ENCODE measurements at regions not wholly inside any gene's neighbourhood (a gene's known extent, or its start where the extent isn't known, plus 50 kb on each side); places are given as distances from the start of the nearest gene placed in this dataset.
"Not testable (repeated sequence)": the region's sequence is repeated elsewhere in the genome, so short reads cannot be mapped to it uniquely, and the experiment has no call there.

GRCh38 chr19:30288911-30289310, 83.3 kb upstream of the ZNF536 start:
- Histone ChIP-seq H3K79me2 (ENCODE audit: low read depth) (no peaks in the 10 kb centered on the region), H2AFZ (no peak overlapping the region), H3K36me3 (ENCODE audit: low read depth) (no peaks in the 10 kb centered on the region), H3K27ac (no peak overlapping the region), H3K27me3 (ENCODE audit: insufficient read depth, low read depth) (peaks cover 32% of the 10 kb centered on the region), H3K9me2 (ENCODE audit: insufficient read depth) (no peaks in the 10 kb centered on the region), H3F3A (ENCODE audit: insufficient read depth, low read depth) (no peaks in the 10 kb centered on the region), H3K4me3 (no peak overlapping the region), H3K4me1 (replicated peaks; ENCODE audit: insufficient read depth) (no peaks in the 10 kb centered on the region), H3K9me3 (ENCODE audit: insufficient read depth, low read depth) (no peaks in the 10 kb centered on the region), H4K20me1 (ENCODE audit: insufficient read depth) (no peaks in the 10 kb centered on the region), H3K4me2 (no peak overlapping the region)
- intact Hi-C loops (cut with micrococcal nuclease; ENCODE audit: unreplicated experiment) = no loop called here
- DNase-seq = no peak
- POLR2A ChIA-PET (ENCODE audit: unreplicated experiment) = no interaction called here
- TF ChIP-seq CTCF (conservative IDR thresholded peaks at IDR 0.05) (no peak), EZH2 (IDR thresholded peaks at IDR 0.05; ENCODE audit: low read depth) (no peak)
- no TSS peak for BruUV-seq (replicated peaks)
- CTCF ChIA-PET = no interaction called here

GRCh38 chr19:30289336-30289735, 82.8 kb upstream of the ZNF536 start:
- Histone ChIP-seq H3K4me1 (replicated peaks; ENCODE audit: insufficient read depth) (no peaks in the 10 kb centered on the region), H4K20me1 (ENCODE audit: insufficient read depth) (no peaks in the 10 kb centered on the region), H3K4me2 (no peak overlapping the region), H3K27me3 (ENCODE audit: insufficient read depth, low read depth) (peaks cover 32% of the 10 kb centered on the region), H3K79me2 (ENCODE audit: low read depth) (no peaks in the 10 kb centered on the region), H3K9me3 (ENCODE audit: insufficient read depth, low read depth) (no peaks in the 10 kb centered on the region), H3K36me3 (ENCODE audit: low read depth) (no peaks in the 10 kb centered on the region), H3K9me2 (ENCODE audit: insufficient read depth) (no peaks in the 10 kb centered on the region), H3K27ac (no peak overlapping the region), H3F3A (ENCODE audit: insufficient read depth, low read depth) (no peaks in the 10 kb centered on the region), H2AFZ (no peak overlapping the region), H3K4me3 (no peak overlapping the region)
- POLR2A ChIA-PET (ENCODE audit: unreplicated experiment) = no interaction called here
- no TSS peak for BruUV-seq (replicated peaks)
- TF ChIP-seq EZH2 (IDR thresholded peaks at IDR 0.05; ENCODE audit: low read depth) (no peak), CTCF (conservative IDR thresholded peaks at IDR 0.05) (no peak)
- DNase-seq = no peak
- intact Hi-C loops (cut with micrococcal nuclease; ENCODE audit: unreplicated experiment) = no loop called here
- CTCF ChIA-PET = no interaction called here

DNA sequence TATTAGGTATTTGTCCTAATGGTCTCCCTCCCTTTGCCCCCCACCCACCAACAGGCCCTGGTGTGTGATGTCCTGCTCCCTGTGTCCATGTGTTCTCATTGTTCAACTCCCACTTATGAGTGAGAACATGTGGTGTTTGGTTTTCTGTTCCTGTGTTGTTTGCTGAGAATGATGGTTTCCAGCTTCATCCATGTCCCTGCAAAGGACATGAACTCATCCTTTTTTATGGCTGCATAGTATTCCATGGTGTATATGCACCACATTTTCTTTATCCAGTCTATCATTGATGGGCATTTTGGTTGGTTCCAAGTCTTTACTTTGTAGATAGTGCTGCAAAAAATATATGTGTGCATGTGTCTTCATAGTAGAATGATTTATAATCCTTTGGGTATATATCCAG, 81.4 kb upstream of the ZNF536 start:
- BruUV-seq (replicated peaks); H3K4me3 ChIP-seq; POLR2A ChIA-PET (ENCODE audit: unreplicated experiment); H3K79me2 ChIP-seq (ENCODE audit: low read depth); H3K9me2 ChIP-seq (ENCODE audit: insufficient read depth); CTCF ChIA-PET; H3K4me2 ChIP-seq; H2AFZ ChIP-seq; H3F3A ChIP-seq (ENCODE audit: insufficient read depth, low read depth); H4K20me1 ChIP-seq (ENCODE audit: insufficient read depth); H3K4me1 ChIP-seq (replicated peaks; ENCODE audit: insufficient read depth); H3K36me3 ChIP-seq (ENCODE audit: low read depth); H3K9me3 ChIP-seq (ENCODE audit: insufficient read depth, low read depth); H3K27ac ChIP-seq; DNase-seq: not testable (repeated sequence)
- peaks cover 24% of the 10 kb centered on the region for H3K27me3 ChIP-seq (ENCODE audit: insufficient read depth, low read depth)
- intact Hi-C loops (cut with micrococcal nuclease; ENCODE audit: unreplicated experiment) = loop anchor here (10.0 kb wide), 1 partner anchor 406 kb away; no protein-coding TSS in a partner anchor

DNA sequence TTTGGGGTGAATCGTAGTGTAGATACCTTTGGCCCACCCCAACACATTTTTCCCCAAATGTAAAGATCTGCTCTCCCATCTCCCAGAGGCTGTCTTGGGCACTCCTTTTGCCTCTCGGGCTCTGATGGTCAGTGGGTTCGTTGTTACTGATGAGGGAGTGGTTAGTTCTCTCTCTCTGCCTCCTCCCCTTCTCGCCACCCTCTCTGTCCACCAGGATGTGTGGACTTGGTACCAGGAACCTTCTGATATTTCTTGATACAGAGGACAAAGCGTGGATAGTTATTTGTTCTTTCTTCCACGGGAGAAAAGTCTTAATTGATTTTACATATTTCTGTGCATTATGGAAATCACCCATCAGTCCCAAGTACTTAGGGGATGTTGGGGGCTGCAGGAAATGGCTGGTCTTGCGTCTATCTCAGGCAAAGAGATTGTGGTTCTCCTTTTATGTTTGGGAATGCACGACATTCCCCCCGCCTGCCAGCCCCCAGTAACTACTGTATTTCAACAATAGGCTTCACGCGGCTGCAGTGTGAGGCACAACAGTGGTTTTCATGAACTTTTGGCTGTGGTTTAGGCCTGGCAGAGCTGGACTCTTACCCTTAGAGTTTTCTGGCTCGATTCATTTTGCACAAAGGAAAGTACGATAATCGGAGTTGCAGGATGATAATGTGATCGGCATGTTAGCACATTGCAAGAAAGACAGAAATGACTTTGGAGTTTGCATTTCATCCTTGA, 79.0 kb upstream of the ZNF536 start:
- no peaks in the 10 kb centered on the region for H3K79me2 ChIP-seq (ENCODE audit: low read depth)
- H3K4me1 ChIP-seq (replicated peaks; ENCODE audit: insufficient read depth) = no peaks in the 10 kb centered on the region
- H3K4me2 ChIP-seq = no peak overlapping the region
- H3K9me3 ChIP-seq (ENCODE audit: insufficient read depth, low read depth) = no peaks in the 10 kb centered on the region
- H3K9me2 ChIP-seq (ENCODE audit: insufficient read depth) = no peaks in the 10 kb centered on the region
- no peak overlapping the region for H3K27ac ChIP-seq
- peaks cover 42% of the 10 kb centered on the region for H3K27me3 ChIP-seq (ENCODE audit: insufficient read depth, low read depth)
- H3F3A ChIP-seq (ENCODE audit: insufficient read depth, low read depth) = no peaks in the 10 kb centered on the region
- intact Hi-C loops (cut with micrococcal nuclease; ENCODE audit: unreplicated experiment) = loop anchor here (10.0 kb wide), 1 partner anchor 408 kb away; no protein-coding TSS in a partner anchor
- ChIA-PET POLR2A (ENCODE audit: unreplicated experiment) (no interaction called here), CTCF (no interaction called here)
- no peak overlapping the region for H2AFZ ChIP-seq
- H3K4me3 ChIP-seq = no peak overlapping the region
- no TSS peak for BruUV-seq (replicated peaks)
- TF ChIP-seq EZH2 (IDR thresholded peaks at IDR 0.05; ENCODE audit: low read depth) = no peak
- no peak for TF ChIP-seq CTCF (conservative IDR thresholded peaks at IDR 0.05)
- DNase-seq = no peak
- no peaks in the 10 kb centered on the region for H4K20me1 ChIP-seq (ENCODE audit: insufficient read depth)
- H3K36me3 ChIP-seq (ENCODE audit: low read depth) = no peaks in the 10 kb centered on the region
